ENCODE measurements at regions not wholly inside any gene's neighbourhood (a gene's known extent, or its start where the extent isn't known, plus 50 kb on each side); places are given as distances from the start of the nearest gene placed in this dataset.

DNA sequence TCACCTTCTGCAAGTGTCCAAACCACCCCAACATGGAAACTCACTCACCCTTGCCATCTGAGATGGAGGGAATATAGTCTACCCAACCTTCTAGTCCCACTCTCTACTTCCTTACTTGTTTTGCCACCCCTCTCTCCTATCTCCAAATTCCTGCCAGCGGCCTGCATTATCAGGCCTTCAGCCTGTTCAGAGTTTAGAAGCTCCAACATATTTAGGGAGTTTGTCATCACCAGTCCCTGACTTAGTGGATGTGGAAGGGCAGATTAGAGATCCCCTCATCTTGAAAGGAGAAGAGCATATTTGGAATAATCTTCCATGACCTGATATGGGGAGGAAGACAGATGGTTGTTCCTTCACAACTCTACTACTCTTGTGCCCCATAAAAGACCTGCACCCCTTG is 281.4 kb upstream of the MAP3K7 start:
- TF ChIP-seq, protein P1, sequence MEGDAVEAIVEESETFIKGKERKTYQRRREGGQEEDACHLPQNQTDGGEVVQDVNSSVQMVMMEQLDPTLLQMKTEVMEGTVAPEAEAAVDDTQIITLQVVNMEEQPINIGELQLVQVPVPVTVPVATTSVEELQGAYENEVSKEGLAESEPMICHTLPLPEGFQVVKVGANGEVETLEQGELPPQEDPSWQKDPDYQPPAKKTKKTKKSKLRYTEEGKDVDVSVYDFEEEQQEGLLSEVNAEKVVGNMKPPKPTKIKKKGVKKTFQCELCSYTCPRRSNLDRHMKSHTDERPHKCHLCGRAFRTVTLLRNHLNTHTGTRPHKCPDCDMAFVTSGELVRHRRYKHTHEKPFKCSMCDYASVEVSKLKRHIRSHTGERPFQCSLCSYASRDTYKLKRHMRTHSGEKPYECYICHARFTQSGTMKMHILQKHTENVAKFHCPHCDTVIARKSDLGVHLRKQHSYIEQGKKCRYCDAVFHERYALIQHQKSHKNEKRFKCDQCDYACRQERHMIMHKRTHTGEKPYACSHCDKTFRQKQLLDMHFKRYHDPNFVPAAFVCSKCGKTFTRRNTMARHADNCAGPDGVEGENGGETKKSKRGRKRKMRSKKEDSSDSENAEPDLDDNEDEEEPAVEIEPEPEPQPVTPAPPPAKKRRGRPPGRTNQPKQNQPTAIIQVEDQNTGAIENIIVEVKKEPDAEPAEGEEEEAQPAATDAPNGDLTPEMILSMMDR (IDR thresholded peaks at IDR 0.05; ENCODE audit: low read depth, low read length): no peak
- TF ChIP-seq POLR2A (IDR thresholded peaks at IDR 0.05; ENCODE audit: extremely low read depth, insufficient read length): no peak
- TF ChIP-seq, protein P2, sequence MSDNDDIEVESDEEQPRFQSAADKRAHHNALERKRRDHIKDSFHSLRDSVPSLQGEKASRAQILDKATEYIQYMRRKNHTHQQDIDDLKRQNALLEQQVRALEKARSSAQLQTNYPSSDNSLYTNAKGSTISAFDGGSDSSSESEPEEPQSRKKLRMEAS (IDR thresholded peaks at IDR 0.05; ENCODE audit: low read depth, low read length): no peak
